RWPE2 (cell line): ENCODE measurements at regions not wholly inside any gene's neighbourhood (a gene's known extent, or its start where the extent isn't known, plus 50 kb on each side); places are given as distances from the start of the nearest gene placed in this dataset.

Source experiments
- ATAC-seq: fragments of 200-7000 bp; cut with Tn5 transposase; 3 replicates; pipeline ENCODE4 v1.9.1; 2021; ENCODE audit warnings: low read depth
- DNase-seq: peaks from one replicate; pipeline ENCODE4 v3.0.0-alpha.2; 2020; ENCODE audit warnings: low spot score
- H3K27ac ChIP-seq: fragments of 450-650 bp; 2 replicates; pipeline ENCODE4 v1.5.1; 2017; ENCODE audit warnings: mild to moderate bottlenecking; ENCODE audit not compliant: poor library complexity, severe bottlenecking
- H3K27me3 ChIP-seq: fragments of 250-450 bp; sonication (Bioruptor Pico); 2 replicates; pipeline ENCODE4 v1.5.1; 2021; ENCODE audit warnings: mild to moderate bottlenecking, moderate library complexity; ENCODE audit not compliant: insufficient read depth, poor library complexity, severe bottlenecking
- H3K36me3 ChIP-seq: fragments of 250-450 bp; sonication (Bioruptor Pico); 2 replicates; pipeline ENCODE4 v1.5.1; 2020; ENCODE audit warnings: low read depth, mild to moderate bottlenecking, moderate library complexity
- H3K4me1 ChIP-seq: fragments of 250-450 bp; sonication (Bioruptor Pico); 2 replicates; pipeline ENCODE4 v1.5.1; 2021; ENCODE audit warnings: mild to moderate bottlenecking, moderate library complexity; ENCODE audit not compliant: insufficient read depth, poor library complexity, severe bottlenecking
- H3K4me3 ChIP-seq: fragments of 250-450 bp; sonication (Bioruptor Pico); 2 replicates; pipeline ENCODE4 v1.5.1; 2021; ENCODE audit warnings: mild to moderate bottlenecking, moderate library complexity; ENCODE audit not compliant: severe bottlenecking
- H3K9me3 ChIP-seq: fragments of 250-450 bp; sonication (Bioruptor Pico); 2 replicates; pipeline ENCODE4 v1.5.1; 2021; ENCODE audit warnings: mild to moderate bottlenecking, moderate library complexity; ENCODE audit not compliant: severe bottlenecking
- CTCF ChIP-seq: fragments of 450-650 bp; IDR thresholded peaks from one replicate; pipeline ENCODE4 v1.5.1; 2017; ENCODE audit warnings: mild to moderate bottlenecking, moderate library complexity; ENCODE audit not compliant: poor library complexity, severe bottlenecking

- H3K4me1 ChIP-seq, result no peaks in the 10 kb centered on the region
- no peaks in the 10 kb centered on the region for H3K36me3 ChIP-seq
- DNase-seq, result no peak
- H3K27me3 ChIP-seq, result no peaks in the 10 kb centered on the region
- TF ChIP-seq CTCF, result no peak
- no peak overlapping the region for H3K4me3 ChIP-seq
- no peaks in the 10 kb centered on the region for H3K9me3 ChIP-seq
- ATAC-seq, result no peak
- no peak overlapping the region for H3K27ac ChIP-seq
These were observed 102.1 kb upstream of the RAB27B start for GRCh38 chr18:54726143-54726542.

- no peaks in the 10 kb centered on the region for H3K27me3 ChIP-seq
- DNase-seq, result no peak
- peak; percentile 96 for ATAC-seq
- H3K4me3 ChIP-seq, result no peak overlapping the region
- H3K4me1 ChIP-seq, result peaks cover 10% of the 10 kb centered on the region
- no peak overlapping the region for H3K27ac ChIP-seq
- no peaks in the 10 kb centered on the region for H3K9me3 ChIP-seq
- H3K36me3 ChIP-seq, result no peaks in the 10 kb centered on the region
- TF ChIP-seq CTCF, result no peak
These were observed 94.2 kb upstream of the RAB27B start for GRCh38 chr18:54734059-54734458.

- no peaks in the 10 kb centered on the region for H3K9me3 ChIP-seq
- no peak overlapping the region for H3K4me3 ChIP-seq
- no peak for ATAC-seq
- no peak overlapping the region for H3K27ac ChIP-seq
- peaks cover 21% of the 10 kb centered on the region for H3K4me1 ChIP-seq
- no peak for DNase-seq
- no peaks in the 10 kb centered on the region for H3K27me3 ChIP-seq
- TF ChIP-seq CTCF, result no peak
- H3K36me3 ChIP-seq, result no peaks in the 10 kb centered on the region
These were observed 91.3 kb upstream of the RAB27B start for GRCh38 chr18:54736981-54737380.

- no peaks in the 10 kb centered on the region for H3K27me3 ChIP-seq
- ATAC-seq, result peak; percentile 76
- H3K9me3 ChIP-seq, result no peaks in the 10 kb centered on the region
- peak overlapping the region; percentile 56 for H3K27ac ChIP-seq
- DNase-seq, result no peak
- H3K36me3 ChIP-seq, result no peaks in the 10 kb centered on the region
- H3K4me1 ChIP-seq, result peaks cover 21% of the 10 kb centered on the region
- no peak for TF ChIP-seq CTCF
- no peak overlapping the region for H3K4me3 ChIP-seq
These were observed 90.3 kb upstream of the RAB27B start for GRCh38 chr18:54737986-54738385.

GRCh38 chr18:54739476-54739875, 88.8 kb upstream of the RAB27B start:
- no peak for TF ChIP-seq CTCF
- no peak for DNase-seq
- H3K27ac ChIP-seq, result peak overlapping the region; percentile 49

More at GRCh38 chr18:54739476-54739875, 88.8 kb upstream of the RAB27B start:
- Histone ChIP-seq H3K4me3 (no peak overlapping the region), H3K27me3 (no peaks in the 10 kb centered on the region), H3K36me3 (no peaks in the 10 kb centered on the region), H3K4me1 (peaks cover 21% of the 10 kb centered on the region), H3K9me3 (no peaks in the 10 kb centered on the region)
- ATAC-seq, result no peak
